SK-N-SH treated with all-trans-retinoic acid at 6 μM for 48 hours (cell line): ENCODE measurements at regions not wholly inside any gene's neighbourhood (a gene's known extent, or its start where the extent isn't known, plus 50 kb on each side); places are given as distances from the start of the nearest gene placed in this dataset.

Experiments used
- ISL1 ChIP-seq: fragments of 250-450 bp; sonication (Bioruptor Pico); IDR thresholded peaks from 2 replicates; pipeline ENCODE4 v2.1.2; 2022; ENCODE audit warnings: mild to moderate bottlenecking, moderate library complexity
- PATZ1 ChIP-seq: fragments of 250-450 bp; sonication (Bioruptor Pico); IDR thresholded peaks from 2 replicates; pipeline ENCODE4 v1.8.0; 2020; ENCODE audit warnings: mild to moderate bottlenecking, moderate library complexity, borderline replicate concordance
- POU6F1 ChIP-seq: fragments of 250-450 bp; sonication (Bioruptor Pico); IDR thresholded peaks from 2 replicates; pipeline ENCODE4 v1.8.0; 2021; ENCODE audit warnings: low read depth, mild to moderate bottlenecking, moderate library complexity, borderline replicate concordance
- PPARA ChIP-seq: fragments of 250-450 bp; sonication (Bioruptor Pico); IDR thresholded peaks from 2 replicates; pipeline ENCODE4 v1.5.0; 2020; ENCODE audit warnings: mild to moderate bottlenecking, borderline replicate concordance
- RARB ChIP-seq: fragments of 250-450 bp; sonication (Bioruptor Pico); IDR thresholded peaks from 2 replicates; pipeline ENCODE4 v1.8.0; 2021; ENCODE audit warnings: mild to moderate bottlenecking, moderate library complexity
- SNAI2 ChIP-seq: fragments of 250-450 bp; sonication (Bioruptor Pico); IDR thresholded peaks from 2 replicates; pipeline ENCODE4 v1.5.0; 2020; ENCODE audit warnings: mild to moderate bottlenecking, moderate library complexity
- ZC3H10 ChIP-seq: fragments of 250-450 bp; sonication (Bioruptor Pico); IDR thresholded peaks from 2 replicates; pipeline ENCODE4 v1.5.1; 2021; ENCODE audit warnings: mild to moderate bottlenecking, moderate library complexity

GRCh38 chr4:89610236-89610635, 226.7 kb downstream of the SNCA start:
- TF ChIP-seq SNAI2 (CRISPR knock-in tag) (no peak), PATZ1 (CRISPR knock-in tag) (no peak), RARB (CRISPR knock-in tag) (no peak), PPARA (CRISPR knock-in tag) (no peak), POU6F1 (CRISPR knock-in tag) (no peak), ZC3H10 (CRISPR knock-in tag) (no peak), ISL1 (CRISPR knock-in tag) (no peak)
